Suprapubic skin (tissue), 4 donors: ENCODE measurements at regions not wholly inside any gene's neighbourhood (a gene's known extent, or its start where the extent isn't known, plus 50 kb on each side); places are given as distances from the start of the nearest gene placed in this dataset.

Source experiments
- DNase-seq, 2 donors: peaks; one replicate each; pipeline ENCODE4 v3.0.0-alpha.2; 2019; ENCODE audit warnings: low spot score in 2 of 2
- H3K27ac ChIP-seq: fragments of 200-600 bp; sonication (generic); one replicate; pipeline ENCODE4 v1.5.1; 2019
- H3K27me3 ChIP-seq: fragments of 200-600 bp; sonication (generic); one replicate; pipeline ENCODE4 v1.5.1; 2019
- H3K36me3 ChIP-seq: fragments of 200-600 bp; sonication (generic); one replicate; pipeline ENCODE4 v1.5.1; 2019
- H3K4me1 ChIP-seq: fragments of 200-600 bp; sonication (generic); one replicate; pipeline ENCODE4 v1.5.1; 2019
- H3K4me3 ChIP-seq: fragments of 200-600 bp; sonication (generic); one replicate; pipeline ENCODE4 v1.5.1; 2019; ENCODE audit warnings: mild to moderate bottlenecking
- H3K9me3 ChIP-seq: fragments of 200-600 bp; sonication (generic); one replicate; pipeline ENCODE4 v1.5.1; 2019
- CTCF ChIP-seq, 2 donors: fragments of 200-600 bp in 1 of 2; fragments of 450-650 bp in 1 of 2; sonication (generic) in 1 of 2; IDR thresholded peaks; one replicate each; pipeline ENCODE4 v1.5.1; 2016 to 2019; ENCODE audit warnings: antibody characterized with exemption in 2 of 2, mild to moderate bottlenecking in 1 of 2, moderate library complexity in 1 of 2
- EP300 ChIP-seq: sonication (generic); formaldehyde crosslinking; IDR thresholded peaks from one replicate; pipeline ENCODE4 v1.6.1; 2017; ENCODE audit warnings: antibody characterized with exemption
- POLR2A ChIP-seq, 2 donors: fragments of 450-650 bp; IDR thresholded peaks; one replicate each; pipeline ENCODE4 v1.6.1; 2017; ENCODE audit warnings: antibody characterized with exemption in 2 of 2, mild to moderate bottlenecking in 2 of 2, moderate library complexity in 2 of 2
- POLR2AphosphoS5 ChIP-seq, 3 donors: sonication (generic); formaldehyde crosslinking; IDR thresholded peaks; one replicate each; pipeline ENCODE4 v1.6.1; 2017; ENCODE audit warnings: antibody characterized with exemption in 3 of 3
- WGBS: methylation state at CpG from one replicate; pipeline ENCODE4 v1.1.5; 2018; 5-methylcytosine and 5-hydroxymethylcytosine counted together

- TF ChIP-seq EP300 (no peak), POLR2A (IDR thresholded peaks at IDR 0.05) (no peak), CTCF (IDR thresholded peaks at IDR 0.05) (no peak), POLR2AphosphoS5 (IDR thresholded peaks at IDR 0.05) (no peak)
- 85% methylated on average over 1 of the region's 1 CpG for WGBS
- no peaks in the 10 kb centered on the region for H3K4me1 ChIP-seq
- no peak overlapping the region for H3K27ac ChIP-seq
- H3K36me3 ChIP-seq, result no peaks in the 10 kb centered on the region
- H3K9me3 ChIP-seq, result no peaks in the 10 kb centered on the region
- no peaks in the 10 kb centered on the region for H3K27me3 ChIP-seq
- DNase-seq, result no peak
- no peak overlapping the region for H3K4me3 ChIP-seq
Measured at GRCh38 chr3:8400911-8401310, 100.7 kb upstream of the LMCD1 start.

- Histone ChIP-seq H3K36me3 (no peaks in the 10 kb centered on the region), H3K4me3 (no peak overlapping the region), H3K27me3 (no peaks in the 10 kb centered on the region), H3K27ac (no peak overlapping the region), H3K4me1 (no peaks in the 10 kb centered on the region), H3K9me3 (peaks cover 7% of the 10 kb centered on the region)
- no peak for TF ChIP-seq POLR2A (IDR thresholded peaks at IDR 0.05)
- TF ChIP-seq POLR2AphosphoS5 (IDR thresholded peaks at IDR 0.05), result no peak
- TF ChIP-seq CTCF (IDR thresholded peaks at IDR 0.05), result no peak
- TF ChIP-seq EP300, result no peak
- 79% methylated on average over 1 of the region's 1 CpG for WGBS
- no peak for DNase-seq
Measured at GRCh38 chr3:8403996-8404395, 97.6 kb upstream of the LMCD1 start.

- WGBS, result 95% methylated on average over 2 of the region's 2 CpGs
- no peak for DNase-seq
- Histone ChIP-seq H3K9me3 (peaks cover 7% of the 10 kb centered on the region), H3K36me3 (no peaks in the 10 kb centered on the region), H3K27ac (no peak overlapping the region), H3K27me3 (no peaks in the 10 kb centered on the region), H3K4me1 (no peaks in the 10 kb centered on the region), H3K4me3 (no peak overlapping the region)
- TF ChIP-seq CTCF (IDR thresholded peaks at IDR 0.05) (no peak), POLR2A (IDR thresholded peaks at IDR 0.05) (no peak), EP300 (no peak), POLR2AphosphoS5 (IDR thresholded peaks at IDR 0.05) (no peak)
Measured at GRCh38 chr3:8405144-8405543, 96.5 kb upstream of the LMCD1 start.

GRCh38 chr3:8406479-8406878, 95.1 kb upstream of the LMCD1 start:
- DNase-seq, result no peak
- Histone ChIP-seq H3K4me1 (no peaks in the 10 kb centered on the region), H3K27me3 (no peaks in the 10 kb centered on the region), H3K36me3 (no peaks in the 10 kb centered on the region), H3K4me3 (no peak overlapping the region), H3K9me3 (peaks cover 7% of the 10 kb centered on the region), H3K27ac (no peak overlapping the region)
- WGBS, result 85% methylated on average over 1 of the region's 1 CpG
- TF ChIP-seq POLR2A (IDR thresholded peaks at IDR 0.05) (no peak), EP300 (no peak), CTCF (IDR thresholded peaks at IDR 0.05) (no peak), POLR2AphosphoS5 (IDR thresholded peaks at IDR 0.05) (no peak)

DNA sequence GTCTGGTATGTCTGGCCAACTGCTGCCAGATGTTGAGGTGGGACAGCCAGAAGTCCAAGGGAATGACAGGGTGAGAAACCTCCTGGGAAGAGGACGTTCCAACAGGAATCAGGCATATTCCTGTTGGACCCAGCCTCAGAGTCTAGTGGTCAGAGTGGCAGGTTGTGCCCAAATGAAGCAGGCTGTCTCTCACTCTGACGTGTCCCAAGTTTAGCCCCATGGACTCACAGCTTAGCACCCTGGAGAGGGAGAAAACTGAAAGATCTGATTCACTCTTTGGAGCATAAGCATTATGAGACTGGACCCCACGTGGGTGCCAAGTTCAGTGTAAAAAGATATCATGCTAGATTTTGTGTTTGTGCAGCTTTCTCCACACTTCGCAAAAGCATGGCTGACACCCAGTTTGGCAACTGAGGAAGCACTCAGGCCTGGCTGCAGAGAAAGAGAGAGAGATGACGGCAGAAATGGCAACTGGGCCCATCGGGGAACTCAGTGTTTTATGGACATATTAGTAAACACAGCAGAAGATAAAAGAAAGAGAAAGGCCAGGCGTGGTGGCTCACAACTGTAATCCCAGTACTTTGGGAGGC, 88.2 kb upstream of the LMCD1 start:
- Histone ChIP-seq H3K36me3 (no peaks in the 10 kb centered on the region), H3K4me1 (no peaks in the 10 kb centered on the region), H3K9me3 (no peaks in the 10 kb centered on the region), H3K27ac (no peak overlapping the region), H3K4me3 (no peak overlapping the region), H3K27me3 (no peaks in the 10 kb centered on the region)
- WGBS, result 76% methylated on average over 7 of the region's 7 CpGs
- TF ChIP-seq EP300, result no peak
- DNase-seq, result no peak

DNA sequence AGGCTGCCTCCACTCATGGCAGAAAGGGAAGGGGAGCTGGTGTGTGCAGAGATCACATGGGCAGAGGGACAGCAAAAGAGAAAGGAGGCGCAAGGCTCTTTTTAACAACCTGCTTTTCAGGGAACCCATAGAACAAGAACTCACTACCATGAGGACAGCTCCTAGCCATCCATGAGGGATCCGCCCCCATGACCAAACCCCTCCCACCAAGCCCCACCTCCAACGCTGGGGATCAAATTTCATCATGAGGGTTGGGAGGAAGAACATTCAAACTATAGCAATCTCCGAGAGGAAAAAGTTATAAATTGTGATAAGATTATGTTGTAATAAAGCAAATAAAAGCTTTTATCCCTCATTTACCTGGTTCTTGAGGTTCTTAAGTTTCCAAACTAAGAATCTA, 84.7 kb upstream of the LMCD1 start:
- Histone ChIP-seq H3K36me3 (no peaks in the 10 kb centered on the region), H3K4me3 (no peak overlapping the region), H3K4me1 (no peaks in the 10 kb centered on the region), H3K9me3 (no peaks in the 10 kb centered on the region), H3K27me3 (no peaks in the 10 kb centered on the region), H3K27ac (no peak overlapping the region)
- TF ChIP-seq EP300 (no peak), CTCF (IDR thresholded peaks at IDR 0.05) (no peak), POLR2AphosphoS5 (IDR thresholded peaks at IDR 0.05) (no peak), POLR2A (IDR thresholded peaks at IDR 0.05) (no peak)
- DNase-seq, result no peak
- 68% methylated on average over 4 of the region's 4 CpGs for WGBS
